HepG2 (cell line): ENCODE measurements at regions not wholly inside any gene's neighbourhood (a gene's known extent, or its start where the extent isn't known, plus 50 kb on each side); places are given as distances from the start of the nearest gene placed in this dataset.

Source experiments
- ETV5 ChIP-seq: IDR thresholded peaks from 2 replicates; pipeline ENCODE4 v1.6.1; 2018; ENCODE audit warnings: missing biosample characterization, missing genetic modification reagents, inconsistent platforms, borderline replicate concordance
- HDAC2 ChIP-seq: sonication (generic); formaldehyde crosslinking; IDR thresholded peaks from 2 replicates; pipeline ENCODE4 v1.4.0; 2020; ENCODE audit warnings: missing genetic modification reagents
- KDM6A ChIP-seq: IDR thresholded peaks from 2 replicates; pipeline ENCODE4 v1.6.1; 2016; ENCODE audit warnings: low read depth
- MBD4 ChIP-seq: IDR thresholded peaks from 2 replicates; pipeline ENCODE4 v1.6.1; 2012; ENCODE audit warnings: low read length, inconsistent platforms, borderline replicate concordance
- MIER3 ChIP-seq: IDR thresholded peaks from 2 replicates; pipeline ENCODE4 v1.6.1; 2016; ENCODE audit warnings: missing compliant biosample characterization, borderline replicate concordance
- POLR2A ChIP-seq, 2 experiments: IDR thresholded peaks; 2 replicates each; pipeline ENCODE4 v1.6.1; 2011; ENCODE audit warnings: low read depth in 2 of 2, low read length in 2 of 2, mild to moderate bottlenecking in 1 of 2, moderate library complexity in 1 of 2; ENCODE audit not compliant: insufficient read depth in 1 of 2
- RBM22 ChIP-seq: fragments of 200-400 bp; formaldehyde crosslinking; optimal IDR thresholded peaks from 2 replicates; pipeline ENCODE3; 2017; ENCODE audit warnings: mild to moderate bottlenecking, low read length, moderate library complexity
- U2AF2 ChIP-seq: fragments of 200-400 bp; formaldehyde crosslinking; IDR thresholded peaks from 2 replicates; pipeline ENCODE4 v1.6.1; 2017; ENCODE audit warnings: low read depth, mild to moderate bottlenecking, low read length
- ZKSCAN1 ChIP-seq: fragments of 150-350 bp; IDR thresholded peaks from 2 replicates; pipeline ENCODE4 v1.6.1; 2014; ENCODE audit warnings: low read length
- ZMYM4 ChIP-seq: sonication (generic); formaldehyde crosslinking; IDR thresholded peaks from 2 replicates; pipeline ENCODE4 v1.8.1; 2023; ENCODE audit warnings: mild to moderate bottlenecking, missing genetic modification reagents
- ZNF260 ChIP-seq: sonication (generic); formaldehyde crosslinking; IDR thresholded peaks from 2 replicates; pipeline ENCODE4 v1.4.0; 2020; ENCODE audit warnings: missing genetic modification reagents, low read depth, mild to moderate bottlenecking, borderline replicate concordance
- ZNF737 ChIP-seq: sonication (generic); formaldehyde crosslinking; IDR thresholded peaks from 2 replicates; pipeline ENCODE4 v1.5.0; 2020; ENCODE audit warnings: missing genetic modification reagents, mild to moderate bottlenecking, borderline replicate concordance
- ZNF747 ChIP-seq: sonication (generic); formaldehyde crosslinking; IDR thresholded peaks from 2 replicates; pipeline ENCODE4 v1.8.1; 2023; ENCODE audit warnings: missing genetic modification reagents, mild to moderate bottlenecking, borderline replicate concordance
- TF ChIP-seq, protein P1 (sequence below): sonication (generic); formaldehyde crosslinking; IDR thresholded peaks from 2 replicates; pipeline ENCODE4 v1.5.0; 2020; ENCODE audit warnings: mild to moderate bottlenecking, missing genetic modification reagents, moderate library complexity

DNA sequence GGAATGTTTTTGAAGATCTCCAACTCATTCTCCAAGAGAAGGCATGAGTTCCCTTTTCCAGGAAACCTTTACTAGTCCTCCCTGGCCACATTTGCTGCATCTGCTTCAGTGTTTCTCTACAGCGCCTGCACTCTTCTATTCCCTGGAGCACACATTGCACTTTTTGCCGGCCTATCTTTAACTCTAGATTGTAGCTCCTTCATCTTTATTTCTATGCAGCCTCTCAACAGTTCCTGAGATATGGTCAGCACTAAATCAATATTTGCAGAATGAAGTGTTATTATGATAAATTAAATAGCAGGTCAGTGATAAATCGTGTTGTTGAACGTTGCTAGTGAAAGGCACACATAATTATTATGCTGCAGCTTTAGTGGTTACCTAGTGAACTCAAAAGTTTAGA is 88.3 kb downstream of the VCX3A start:
- TF ChIP-seq, protein P1, sequence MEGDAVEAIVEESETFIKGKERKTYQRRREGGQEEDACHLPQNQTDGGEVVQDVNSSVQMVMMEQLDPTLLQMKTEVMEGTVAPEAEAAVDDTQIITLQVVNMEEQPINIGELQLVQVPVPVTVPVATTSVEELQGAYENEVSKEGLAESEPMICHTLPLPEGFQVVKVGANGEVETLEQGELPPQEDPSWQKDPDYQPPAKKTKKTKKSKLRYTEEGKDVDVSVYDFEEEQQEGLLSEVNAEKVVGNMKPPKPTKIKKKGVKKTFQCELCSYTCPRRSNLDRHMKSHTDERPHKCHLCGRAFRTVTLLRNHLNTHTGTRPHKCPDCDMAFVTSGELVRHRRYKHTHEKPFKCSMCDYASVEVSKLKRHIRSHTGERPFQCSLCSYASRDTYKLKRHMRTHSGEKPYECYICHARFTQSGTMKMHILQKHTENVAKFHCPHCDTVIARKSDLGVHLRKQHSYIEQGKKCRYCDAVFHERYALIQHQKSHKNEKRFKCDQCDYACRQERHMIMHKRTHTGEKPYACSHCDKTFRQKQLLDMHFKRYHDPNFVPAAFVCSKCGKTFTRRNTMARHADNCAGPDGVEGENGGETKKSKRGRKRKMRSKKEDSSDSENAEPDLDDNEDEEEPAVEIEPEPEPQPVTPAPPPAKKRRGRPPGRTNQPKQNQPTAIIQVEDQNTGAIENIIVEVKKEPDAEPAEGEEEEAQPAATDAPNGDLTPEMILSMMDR (CRISPR knock-in tag), result no peak
- TF ChIP-seq MBD4 (no peak), ZMYM4 (CRISPR knock-in tag) (no peak), ZNF260 (CRISPR knock-in tag) (no peak), HDAC2 (no peak), ZNF737 (no peak), POLR2A (IDR thresholded peaks at IDR 0.05; ENCODE audit: insufficient read depth in 1 of 2, low read depth in 2 of 2, low read length in 2 of 2) (no peak), ZNF747 (CRISPR knock-in tag) (no peak), ETV5 (CRISPR knock-in tag) (no peak), U2AF2 (no peak), RBM22 (no peak), KDM6A (CRISPR knock-in tag) (no peak), MIER3 (no peak), ZKSCAN1 (no peak)
